ENCODE measurements at regions not wholly inside any gene's neighbourhood (a gene's known extent, or its start where the extent isn't known, plus 50 kb on each side); places are given as distances from the start of the nearest gene placed in this dataset.

DNA sequence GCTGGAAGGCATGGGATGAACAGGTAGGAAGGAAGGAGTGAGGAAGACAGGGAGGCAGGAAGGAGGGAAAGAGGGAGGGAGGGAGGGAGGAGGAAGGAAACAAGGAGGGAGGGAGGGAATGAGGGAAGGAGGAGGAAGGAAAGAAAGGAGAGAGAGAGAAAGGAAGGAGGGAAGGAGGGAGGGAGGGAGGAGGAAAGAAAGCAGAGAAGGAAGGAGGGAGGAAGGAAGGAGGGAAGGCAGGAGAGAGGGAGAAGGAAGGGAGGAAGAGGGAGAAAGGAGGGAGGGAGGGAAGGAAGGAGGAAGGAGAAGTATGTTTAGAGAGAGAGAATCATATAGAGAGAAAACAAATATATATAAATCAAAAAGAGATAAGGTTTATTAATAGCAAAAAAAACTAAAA, 175.9 kb upstream of the FOXN3 start:
- H3K27ac ChIP-seq (ENCODE audit: low read depth, low read length) = no peak overlapping the region
- H3K4me1 ChIP-seq (ENCODE audit: control insufficient read depth in 3 of 3, insufficient read depth in 3 of 3, low read length in 3 of 3) = peaks cover 0 to 13% (median 6%) of the 10 kb centered on the region in 3 donors
- no peaks in the 10 kb centered on the region for H3K27me3 ChIP-seq (ENCODE audit: control insufficient read depth in 3 of 3, insufficient read depth in 3 of 3, low read length in 3 of 3)
- no peak overlapping the region for H3K4me3 ChIP-seq (ENCODE audit: low read length in 3 of 3)
- H3K36me3 ChIP-seq (ENCODE audit: control insufficient read depth in 3 of 3, insufficient read depth in 3 of 3, low read length in 3 of 3) = no peaks in the 10 kb centered on the region
- no peaks in the 10 kb centered on the region for H3K9me3 ChIP-seq (ENCODE audit: control insufficient read depth in 3 of 3, low read length in 3 of 3)
- no peak overlapping the region for H3K9ac ChIP-seq (ENCODE audit: low read depth in 1 of 3, low read length in 3 of 3)

- no peaks in the 10 kb centered on the region for H3K27me3 ChIP-seq (ENCODE audit: control insufficient read depth in 3 of 3, insufficient read depth in 3 of 3, low read length in 3 of 3)
- H3K4me1 ChIP-seq (ENCODE audit: control insufficient read depth in 3 of 3, insufficient read depth in 3 of 3, low read length in 3 of 3) = peaks cover 0 to 13% (median 6%) of the 10 kb centered on the region in 3 donors
- no peak overlapping the region for H3K9ac ChIP-seq (ENCODE audit: low read depth in 1 of 3, low read length in 3 of 3)
- H3K27ac ChIP-seq (ENCODE audit: low read depth, low read length) = no peak overlapping the region
- no peak overlapping the region for H3K4me3 ChIP-seq (ENCODE audit: low read length in 3 of 3)
- no peaks in the 10 kb centered on the region for H3K36me3 ChIP-seq (ENCODE audit: control insufficient read depth in 3 of 3, insufficient read depth in 3 of 3, low read length in 3 of 3)
- no peaks in the 10 kb centered on the region for H3K9me3 ChIP-seq (ENCODE audit: control insufficient read depth in 3 of 3, low read length in 3 of 3)
Observed at GRCh38 chr14:89589400-89590118, 172.5 kb upstream of the FOXN3 start.

GRCh38 chr14:89588840-89589296, 171.8 kb upstream of the FOXN3 start:
- Histone ChIP-seq H3K36me3 (ENCODE audit: control insufficient read depth in 3 of 3, insufficient read depth in 3 of 3, low read length in 3 of 3) (no peaks in the 10 kb centered on the region), H3K27me3 (ENCODE audit: control insufficient read depth in 3 of 3, insufficient read depth in 3 of 3, low read length in 3 of 3) (no peaks in the 10 kb centered on the region), H3K9ac (ENCODE audit: low read depth in 1 of 3, low read length in 3 of 3) (no peak overlapping the region), H3K27ac (ENCODE audit: low read depth, low read length) (no peak overlapping the region), H3K9me3 (ENCODE audit: control insufficient read depth in 3 of 3, low read length in 3 of 3) (no peaks in the 10 kb centered on the region), H3K4me1 (ENCODE audit: control insufficient read depth in 3 of 3, insufficient read depth in 3 of 3, low read length in 3 of 3) (peaks cover 0 to 13% (median 6%) of the 10 kb centered on the region in 3 donors), H3K4me3 (ENCODE audit: low read length in 3 of 3) (no peak overlapping the region)

- Histone ChIP-seq H3K36me3 (ENCODE audit: control insufficient read depth in 3 of 3, insufficient read depth in 3 of 3, low read length in 3 of 3) (no peaks in the 10 kb centered on the region), H3K4me1 (ENCODE audit: control insufficient read depth in 3 of 3, insufficient read depth in 3 of 3, low read length in 3 of 3) (peaks cover 0 to 13% (median 6%) of the 10 kb centered on the region in 3 donors), H3K9me3 (ENCODE audit: control insufficient read depth in 3 of 3, low read length in 3 of 3) (no peaks in the 10 kb centered on the region), H3K9ac (ENCODE audit: low read depth in 1 of 3, low read length in 3 of 3) (no peak overlapping the region), H3K27ac (ENCODE audit: low read depth, low read length) (no peak overlapping the region), H3K4me3 (ENCODE audit: low read length in 3 of 3) (no peak overlapping the region), H3K27me3 (ENCODE audit: control insufficient read depth in 3 of 3, insufficient read depth in 3 of 3, low read length in 3 of 3) (no peaks in the 10 kb centered on the region)
Observed at GRCh38 chr14:89588016-89588415, 171.0 kb upstream of the FOXN3 start.

- H3K4me3 ChIP-seq (ENCODE audit: low read length in 3 of 3) = no peak overlapping the region
- peaks cover 0 to 13% (median 6%) of the 10 kb centered on the region in 3 donors for H3K4me1 ChIP-seq (ENCODE audit: control insufficient read depth in 3 of 3, insufficient read depth in 3 of 3, low read length in 3 of 3)
- no peaks in the 10 kb centered on the region for H3K36me3 ChIP-seq (ENCODE audit: control insufficient read depth in 3 of 3, insufficient read depth in 3 of 3, low read length in 3 of 3)
- no peaks in the 10 kb centered on the region for H3K9me3 ChIP-seq (ENCODE audit: control insufficient read depth in 3 of 3, low read length in 3 of 3)
- H3K27ac ChIP-seq (ENCODE audit: low read depth, low read length) = no peak overlapping the region
- H3K27me3 ChIP-seq (ENCODE audit: control insufficient read depth in 3 of 3, insufficient read depth in 3 of 3, low read length in 3 of 3) = no peaks in the 10 kb centered on the region
- H3K9ac ChIP-seq (ENCODE audit: low read depth in 1 of 3, low read length in 3 of 3) = no peak overlapping the region
Observed at GRCh38 chr14:89587136-89587420, 170.0 kb upstream of the FOXN3 start.

DNA sequence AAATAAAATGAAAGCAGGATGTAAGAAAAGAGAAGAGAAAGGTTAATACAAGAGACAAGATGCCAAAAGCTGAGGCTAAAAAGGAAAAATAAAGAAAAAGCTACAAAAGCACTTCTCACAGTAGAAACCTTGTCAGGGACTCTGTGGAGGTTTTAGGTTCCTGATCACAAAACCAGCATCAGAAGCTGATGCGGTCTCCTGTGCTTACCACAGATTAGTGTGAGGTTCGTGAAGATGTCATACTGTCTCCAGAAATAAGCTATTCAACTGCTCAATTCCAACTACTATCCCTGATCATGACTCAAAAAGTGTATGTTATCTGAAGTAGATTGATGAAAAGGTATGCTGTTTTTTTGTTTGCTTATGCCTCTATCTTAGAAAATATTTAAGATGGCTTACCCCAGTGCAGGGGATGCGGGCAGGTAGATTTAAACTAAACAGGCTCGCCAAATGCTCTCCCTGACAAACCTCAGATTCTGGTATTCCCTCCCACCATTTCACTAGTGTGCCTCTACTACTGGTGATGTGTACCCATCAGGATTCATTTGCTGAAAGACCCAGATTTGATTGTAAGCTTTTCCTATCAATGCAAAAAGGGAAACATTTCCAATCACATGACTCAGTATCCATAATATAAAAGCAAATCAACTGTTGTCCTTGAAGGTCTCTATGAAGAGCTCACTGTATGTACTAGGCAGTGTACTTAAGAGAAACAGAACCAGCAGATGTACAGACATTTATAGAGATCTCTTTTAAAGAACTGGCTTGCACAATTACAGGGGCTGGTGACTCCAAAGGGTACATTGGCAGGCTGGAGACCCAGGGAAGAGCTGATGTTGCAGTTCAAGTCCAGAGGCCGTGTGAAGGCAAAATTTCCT, 169.5 kb upstream of the FOXN3 start:
- H3K27me3 ChIP-seq (ENCODE audit: control insufficient read depth in 3 of 3, insufficient read depth in 3 of 3, low read length in 3 of 3) = no peaks in the 10 kb centered on the region
- H3K4me3 ChIP-seq (ENCODE audit: low read length in 3 of 3) = no peak overlapping the region
- H3K4me1 ChIP-seq (ENCODE audit: control insufficient read depth in 3 of 3, insufficient read depth in 3 of 3, low read length in 3 of 3) = peaks cover 0 to 13% (median 6%) of the 10 kb centered on the region in 3 donors
- H3K36me3 ChIP-seq (ENCODE audit: control insufficient read depth in 3 of 3, insufficient read depth in 3 of 3, low read length in 3 of 3) = no peaks in the 10 kb centered on the region
- H3K9ac ChIP-seq (ENCODE audit: low read depth in 1 of 3, low read length in 3 of 3) = no peak overlapping the region
- no peaks in the 10 kb centered on the region for H3K9me3 ChIP-seq (ENCODE audit: control insufficient read depth in 3 of 3, low read length in 3 of 3)
- H3K27ac ChIP-seq (ENCODE audit: low read depth, low read length) = no peak overlapping the region

DNA sequence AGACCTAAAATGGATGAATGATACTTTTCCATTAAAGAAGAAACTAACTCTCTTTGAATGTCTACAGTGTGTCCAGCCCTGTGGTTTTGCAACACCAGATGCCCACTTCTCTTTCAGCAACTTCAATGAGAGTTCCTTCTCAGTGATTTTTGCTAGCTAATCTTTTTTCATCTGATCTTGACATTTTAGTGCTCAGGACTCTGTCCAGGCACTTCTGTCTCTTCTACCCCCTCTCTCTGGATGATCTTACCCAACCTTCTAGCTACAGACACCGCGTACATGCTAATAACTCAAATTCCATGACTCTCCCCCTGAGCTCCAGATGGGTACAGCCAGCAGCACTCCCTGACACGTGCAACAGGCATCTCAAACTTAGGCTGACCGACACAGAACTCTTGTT, 161.1 kb upstream of the FOXN3 start:
- H3K27ac ChIP-seq (ENCODE audit: low read depth, low read length) = no peak overlapping the region
- H3K4me3 ChIP-seq (ENCODE audit: low read length in 3 of 3) = no peak overlapping the region
- H3K4me1 ChIP-seq (ENCODE audit: control insufficient read depth in 3 of 3, insufficient read depth in 3 of 3, low read length in 3 of 3) = peaks cover 0 to 8% (median 4%) of the 10 kb centered on the region in 3 donors
- H3K36me3 ChIP-seq (ENCODE audit: control insufficient read depth in 3 of 3, insufficient read depth in 3 of 3, low read length in 3 of 3) = peaks cover 0 to 8% (median 0%) of the 10 kb centered on the region in 3 donors
- H3K27me3 ChIP-seq (ENCODE audit: control insufficient read depth in 3 of 3, insufficient read depth in 3 of 3, low read length in 3 of 3) = no peaks in the 10 kb centered on the region
- no peaks in the 10 kb centered on the region for H3K9me3 ChIP-seq (ENCODE audit: control insufficient read depth in 3 of 3, low read length in 3 of 3)
- H3K9ac ChIP-seq (ENCODE audit: low read depth in 1 of 3, low read length in 3 of 3) = no peak overlapping the region

DNA sequence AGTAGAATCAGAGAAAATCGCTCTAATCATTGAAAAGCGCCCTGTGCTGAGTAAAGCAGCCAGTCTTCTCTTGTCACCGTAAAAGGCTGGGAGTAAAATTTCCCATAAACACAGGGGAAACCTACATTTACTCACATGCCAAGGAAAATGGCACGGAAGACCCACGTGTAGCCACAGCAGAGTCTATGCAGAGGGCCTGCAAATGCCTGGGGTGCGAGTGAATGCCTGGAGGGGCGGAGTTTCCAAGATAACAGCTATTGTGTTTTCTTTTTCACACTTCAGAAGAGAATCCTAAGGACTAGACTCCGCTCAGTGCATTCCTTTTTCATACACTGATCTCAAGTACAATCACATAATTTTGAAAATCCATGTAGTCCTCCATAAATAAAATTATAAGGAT, 159.9 kb upstream of the FOXN3 start:
- H3K9me3 ChIP-seq (ENCODE audit: control insufficient read depth in 3 of 3, low read length in 3 of 3) = no peaks in the 10 kb centered on the region
- H3K4me1 ChIP-seq (ENCODE audit: control insufficient read depth in 3 of 3, insufficient read depth in 3 of 3, low read length in 3 of 3) = peaks cover 9 to 20% (median 12%) of the 10 kb centered on the region in 3 donors
- H3K4me3 ChIP-seq (ENCODE audit: low read length in 3 of 3) = no peak overlapping the region
- H3K9ac ChIP-seq (ENCODE audit: low read depth in 1 of 3, low read length in 3 of 3) = no peak overlapping the region
- peaks cover 0 to 8% (median 0%) of the 10 kb centered on the region in 3 donors for H3K36me3 ChIP-seq (ENCODE audit: control insufficient read depth in 3 of 3, insufficient read depth in 3 of 3, low read length in 3 of 3)
- H3K27ac ChIP-seq (ENCODE audit: low read depth, low read length) = no peak overlapping the region
- no peaks in the 10 kb centered on the region for H3K27me3 ChIP-seq (ENCODE audit: control insufficient read depth in 3 of 3, insufficient read depth in 3 of 3, low read length in 3 of 3)

DNA sequence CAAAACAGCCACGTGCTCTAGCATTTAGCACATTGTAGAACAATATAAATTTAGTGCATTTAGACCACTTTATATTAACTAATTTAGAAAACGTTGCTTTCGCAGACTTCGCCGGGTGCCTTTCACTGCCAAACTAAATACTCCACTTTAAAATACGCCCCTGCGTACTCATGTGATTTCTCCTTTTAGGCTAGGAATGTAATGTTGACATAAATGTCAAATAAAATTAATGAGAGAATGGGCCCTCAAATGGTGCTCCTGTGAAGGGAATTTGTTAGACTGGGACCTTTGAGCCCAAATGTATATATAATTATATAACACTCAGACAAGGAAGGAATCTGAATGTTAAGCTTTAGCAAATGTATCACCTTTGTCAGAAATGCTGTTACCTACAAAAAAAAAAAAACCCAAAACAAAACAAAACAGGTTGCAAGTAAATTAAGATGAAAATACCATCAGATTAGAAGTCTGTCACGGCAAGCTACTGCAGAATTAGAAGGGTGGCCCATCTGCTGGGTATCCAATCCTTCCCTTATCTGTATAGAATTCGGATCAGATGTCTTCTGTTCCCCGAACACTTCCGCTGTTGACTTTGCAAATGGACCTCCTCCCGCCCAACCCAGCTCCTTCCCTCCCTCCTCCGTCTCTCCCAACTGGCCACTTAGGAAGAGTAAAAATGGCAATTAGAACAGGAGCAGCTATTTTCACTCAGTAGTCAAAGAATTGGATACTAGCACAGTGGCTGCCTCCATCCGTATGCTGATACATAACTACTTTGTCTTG, 159.3 kb upstream of the FOXN3 start:
- Histone ChIP-seq H3K9ac (ENCODE audit: low read depth in 1 of 3, low read length in 3 of 3) (no peak overlapping the region), H3K27me3 (ENCODE audit: control insufficient read depth in 3 of 3, insufficient read depth in 3 of 3, low read length in 3 of 3) (no peaks in the 10 kb centered on the region), H3K36me3 (ENCODE audit: control insufficient read depth in 3 of 3, insufficient read depth in 3 of 3, low read length in 3 of 3) (peaks cover 0 to 8% (median 0%) of the 10 kb centered on the region in 3 donors), H3K27ac (ENCODE audit: low read depth, low read length) (no peak overlapping the region), H3K4me1 (ENCODE audit: control insufficient read depth in 3 of 3, insufficient read depth in 3 of 3, low read length in 3 of 3) (peaks cover 9 to 20% (median 13%) of the 10 kb centered on the region in 3 donors), H3K9me3 (ENCODE audit: control insufficient read depth in 3 of 3, low read length in 3 of 3) (no peaks in the 10 kb centered on the region), H3K4me3 (ENCODE audit: low read length in 3 of 3) (no peak overlapping the region)
